ENCODE measurements at regions not wholly inside any gene's neighbourhood (a gene's known extent, or its start where the extent isn't known, plus 50 kb on each side); places are given as distances from the start of the nearest gene placed in this dataset.
A peak's percentile ranks its signal among the peaks of the same experiment; 100 is the strongest.
"Not testable (repeated sequence)": the region's sequence is repeated elsewhere in the genome, so short reads cannot be mapped to it uniquely, and the experiment has no call there.

DNA sequence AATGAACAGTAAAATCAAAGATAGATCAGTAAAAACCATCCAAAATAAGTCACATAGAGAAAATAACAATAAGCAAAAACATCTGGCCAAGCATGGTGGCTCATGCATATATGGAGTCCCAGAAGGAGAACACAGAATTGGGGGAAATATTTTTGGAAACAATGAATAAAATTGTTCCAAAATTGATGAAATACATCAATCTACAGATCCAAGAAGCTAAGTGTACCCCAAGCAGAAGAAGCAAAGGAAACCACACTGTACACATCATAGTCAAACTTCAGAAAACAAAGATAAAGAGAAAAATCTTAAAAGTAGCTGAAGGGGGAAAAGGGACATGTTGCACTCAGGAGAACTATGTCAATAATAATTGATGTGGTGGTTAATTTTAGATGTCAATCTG is 80.4 kb upstream of the RMP24 start:
- Mint-ChIP-seq H3K9me3 (peaks cover 2 to 17% (median 12%) of the 10 kb centered on the region in 8 donors), H3K27me3 (peaks cover 3 to 8% of the 10 kb centered on the region in 2 donors), H3K27ac (no peak overlapping the region), H3K36me3 (peaks cover 0 to 4% of the 10 kb centered on the region in 2 donors), H3K4me1 (peaks cover 0 to 7% (median under 1%) of the 10 kb centered on the region in 4 donors), H3K4me3 (no peak overlapping the region)
- no peaks in the 10 kb centered on the region for H3K27me3 ChIP-seq (ENCODE audit: insufficient read depth, low read length)
- H3K36me3 ChIP-seq (ENCODE audit: insufficient read depth, low read length) = no peaks in the 10 kb centered on the region
- no peaks in the 10 kb centered on the region for H3K9me3 ChIP-seq (ENCODE audit: control insufficient read depth in 1 of 2, low read length in 2 of 2)
- intact Hi-C loops (cut with micrococcal nuclease) = no loop called here
- H3K27ac ChIP-seq (ENCODE audit: low read depth, low read length) = no peak overlapping the region
- DNase-seq = no peak
- H3K4me1 ChIP-seq (ENCODE audit: insufficient read depth, low read length) = no peaks in the 10 kb centered on the region
- POLR2A ChIA-PET (ENCODE audit: partially characterized antibody) = no interaction called here
- H3K4me3 ChIP-seq (ENCODE audit: low read length in 2 of 2) = no peak overlapping the region
- CTCF ChIA-PET (ENCODE audit: partially characterized antibody) = no interaction called here

DNA sequence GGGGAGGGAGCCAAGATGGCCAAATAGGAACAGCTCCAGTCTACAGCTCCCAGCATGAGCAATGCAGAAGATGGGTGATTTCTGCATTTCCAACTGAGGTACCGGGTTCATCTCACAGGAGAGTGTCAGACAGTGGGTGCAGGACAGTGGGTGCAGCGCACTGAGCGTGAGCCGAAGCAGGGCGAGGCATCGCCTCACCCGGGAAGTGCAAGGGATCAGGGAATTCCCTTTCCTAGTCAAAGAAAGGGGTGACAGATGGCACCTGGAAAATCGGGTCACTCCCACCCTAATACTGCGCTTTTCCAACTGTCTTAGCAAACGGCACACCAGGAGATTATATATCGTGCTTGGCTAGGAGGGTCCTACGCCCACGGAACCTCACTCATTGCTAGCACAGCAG is 75.0 kb upstream of the RMP24 start:
- H3K4me3 Mint-ChIP-seq; POLR2A ChIA-PET (ENCODE audit: partially characterized antibody); H3K27ac ChIP-seq (ENCODE audit: low read depth, low read length); H3K27ac Mint-ChIP-seq; H3K9me3 ChIP-seq (ENCODE audit: control insufficient read depth in 1 of 2, low read length in 2 of 2); H3K4me1 ChIP-seq (ENCODE audit: insufficient read depth, low read length); H3K36me3 ChIP-seq (ENCODE audit: insufficient read depth, low read length); H3K27me3 ChIP-seq (ENCODE audit: insufficient read depth, low read length); H3K4me3 ChIP-seq (ENCODE audit: low read length in 2 of 2); CTCF ChIA-PET (ENCODE audit: partially characterized antibody); DNase-seq; H3K36me3 Mint-ChIP-seq; intact Hi-C loops (cut with micrococcal nuclease): not testable (repeated sequence)
- Mint-ChIP-seq H3K9me3 (peaks cover 0 to 21% (median 6%) of the 10 kb centered on the region in 8 donors), H3K4me1 (peaks cover 0 to 19% (median 2%) of the 10 kb centered on the region in 4 donors), H3K27me3 (peaks cover 4 to 18% of the 10 kb centered on the region in 2 donors)

DNA sequence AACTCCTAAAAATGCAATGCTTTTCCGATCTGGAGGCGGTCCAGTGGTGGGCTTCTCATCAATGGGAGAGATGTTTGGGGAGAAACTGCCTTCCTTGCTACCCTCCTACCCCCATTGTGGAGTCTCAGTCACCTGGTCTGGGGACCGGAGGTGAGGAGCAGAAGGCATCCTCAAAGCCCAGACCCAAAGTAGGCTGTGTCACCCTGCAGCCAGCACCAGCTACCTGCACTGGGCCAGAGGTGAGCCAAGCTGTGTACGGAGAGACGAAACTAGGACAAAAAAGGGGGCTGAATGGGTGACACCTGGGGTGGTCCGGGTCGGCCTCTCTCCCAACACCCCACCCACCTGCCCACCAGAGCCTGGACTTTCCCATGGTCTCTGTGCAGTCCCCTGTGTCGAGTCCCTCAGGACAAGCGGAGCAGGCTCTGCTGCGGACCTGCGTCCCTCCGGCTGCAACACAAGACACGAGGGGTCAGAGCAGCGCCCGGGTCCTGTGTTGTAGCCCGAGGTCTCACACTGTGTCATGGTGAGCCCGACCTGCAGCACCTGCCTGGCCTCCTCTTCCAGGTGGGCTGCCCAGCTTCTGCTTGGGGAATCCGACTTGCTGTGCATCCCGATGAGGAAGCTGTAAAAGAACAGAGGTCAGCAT is 68.0 kb upstream of the RMP24 start:
- H3K9me3 ChIP-seq (ENCODE audit: control insufficient read depth in 1 of 2, low read length in 2 of 2) = no peaks in the 10 kb centered on the region

DNA sequence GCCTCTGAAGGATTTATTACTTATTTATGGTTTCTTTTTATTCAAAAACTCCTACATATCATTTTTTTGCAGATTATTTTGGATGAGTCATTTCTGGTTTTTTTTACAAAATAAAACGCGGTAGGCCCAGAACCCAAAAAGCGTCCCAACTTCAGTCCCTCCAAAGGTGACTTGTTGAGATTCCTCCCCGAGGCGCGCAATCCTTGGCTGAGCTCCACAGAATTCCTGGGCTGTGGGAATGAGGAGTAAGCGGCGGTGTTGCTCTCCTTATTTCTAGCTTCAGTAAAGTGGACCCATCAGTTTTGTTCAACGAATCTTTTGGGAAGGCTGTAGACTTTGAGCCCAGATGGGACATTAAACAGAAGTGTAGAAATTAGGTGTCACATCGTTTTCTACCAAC is 67.0 kb upstream of the RMP24 start:
- Mint-ChIP-seq H3K4me3 (no peak overlapping the region), H3K4me1 (no peaks in the 10 kb centered on the region), H3K27me3 (peaks cover 0 to 2% of the 10 kb centered on the region in 2 donors), H3K9me3 (peaks cover 0 to 3% (median 0%) of the 10 kb centered on the region in 8 donors), H3K27ac (no peak overlapping the region), H3K36me3 (no peaks in the 10 kb centered on the region)
- no peak overlapping the region for H3K27ac ChIP-seq (ENCODE audit: low read depth, low read length)
- H3K9me3 ChIP-seq (ENCODE audit: control insufficient read depth in 1 of 2, low read length in 2 of 2) = no peaks in the 10 kb centered on the region
- no peak overlapping the region for H3K4me3 ChIP-seq (ENCODE audit: low read length in 2 of 2)
- no peaks in the 10 kb centered on the region for H3K36me3 ChIP-seq (ENCODE audit: insufficient read depth, low read length)
- no peaks in the 10 kb centered on the region for H3K4me1 ChIP-seq (ENCODE audit: insufficient read depth, low read length)
- POLR2A ChIA-PET (ENCODE audit: partially characterized antibody) = no interaction called here
- DNase-seq = no peak
- intact Hi-C loops (cut with micrococcal nuclease) = no loop called here
- CTCF ChIA-PET (ENCODE audit: partially characterized antibody) = no interaction called here
- H3K27me3 ChIP-seq (ENCODE audit: insufficient read depth, low read length) = no peaks in the 10 kb centered on the region

More for the DNA sequence above, 68.0 kb upstream of the RMP24 start:
- ChIA-PET CTCF (ENCODE audit: partially characterized antibody) (no interaction called here), POLR2A (ENCODE audit: partially characterized antibody) (no interaction called here)
- no peak for DNase-seq
- H3K27ac Mint-ChIP-seq = peak overlapping the region in 1 of 7 donors; percentile 46
- Histone ChIP-seq H3K4me1 (ENCODE audit: insufficient read depth, low read length) (no peaks in the 10 kb centered on the region), H3K27me3 (ENCODE audit: insufficient read depth, low read length) (no peaks in the 10 kb centered on the region), H3K27ac (ENCODE audit: low read depth, low read length) (no peak overlapping the region), H3K4me3 (ENCODE audit: low read length in 2 of 2) (no peak overlapping the region), H3K36me3 (ENCODE audit: insufficient read depth, low read length) (no peaks in the 10 kb centered on the region)
- H3K4me1 Mint-ChIP-seq = no peaks in the 10 kb centered on the region
- no peak overlapping the region for H3K4me3 Mint-ChIP-seq
- no peaks in the 10 kb centered on the region for H3K36me3 Mint-ChIP-seq
- peaks cover 0 to 7% of the 10 kb centered on the region in 2 donors for H3K27me3 Mint-ChIP-seq
- intact Hi-C loops (cut with micrococcal nuclease) = no loop called here
- peaks cover 0 to 3% (median 0%) of the 10 kb centered on the region in 8 donors for H3K9me3 Mint-ChIP-seq

DNA sequence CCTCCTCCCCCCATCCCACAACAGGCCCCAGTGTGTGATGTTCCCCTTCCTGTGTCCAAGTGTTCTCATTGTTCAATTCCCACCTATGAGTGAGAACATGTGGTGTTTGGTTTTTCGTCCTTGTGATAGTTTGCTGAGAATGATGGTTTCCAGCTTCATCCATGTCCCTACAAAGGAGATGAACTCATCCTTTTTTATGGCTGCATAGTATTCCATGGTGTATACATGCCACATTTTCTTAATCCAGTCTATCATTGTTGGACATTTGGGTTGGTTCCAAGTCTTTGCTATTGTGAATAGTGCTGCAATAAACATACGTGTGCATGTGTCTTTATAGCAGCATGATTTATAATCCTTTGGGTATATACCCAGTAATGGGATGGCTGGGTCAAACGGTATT is 66.2 kb upstream of the RMP24 start:
- H3K9me3 Mint-ChIP-seq; CTCF ChIA-PET (ENCODE audit: partially characterized antibody): not testable (repeated sequence)

DNA sequence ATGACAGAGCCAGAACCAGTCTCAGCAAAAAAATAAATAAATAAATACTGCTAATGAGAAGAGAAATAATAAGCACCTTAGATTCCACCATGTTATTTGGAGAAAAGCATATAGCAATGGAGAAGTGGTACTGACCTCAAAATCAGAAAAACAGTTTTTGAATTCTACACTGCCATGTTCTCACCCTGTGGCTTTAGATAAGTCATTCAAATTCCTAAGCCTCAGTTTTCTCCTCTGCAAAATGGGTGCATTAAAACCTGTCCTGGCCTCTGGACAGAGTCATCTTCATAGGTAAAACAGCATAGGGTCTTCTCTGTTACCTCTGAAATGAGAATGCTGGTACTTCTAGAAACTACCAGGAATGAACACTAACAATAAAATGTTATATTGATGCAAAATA is 62.2 kb upstream of the RMP24 start:
- no peaks in the 10 kb centered on the region for H3K4me1 ChIP-seq (ENCODE audit: insufficient read depth, low read length)
- Mint-ChIP-seq H3K27me3 (peaks cover 9% of the 10 kb centered on the region in 2 donors), H3K27ac (no peak overlapping the region), H3K36me3 (no peaks in the 10 kb centered on the region), H3K4me3 (no peak overlapping the region), H3K9me3 (peaks cover 0 to 3% (median 0%) of the 10 kb centered on the region in 8 donors), H3K4me1 (no peaks in the 10 kb centered on the region)
- no peak overlapping the region for H3K4me3 ChIP-seq (ENCODE audit: low read length in 2 of 2)
- POLR2A ChIA-PET (ENCODE audit: partially characterized antibody) = no interaction called here
- intact Hi-C loops (cut with micrococcal nuclease) = no loop called here
- no peak overlapping the region for H3K27ac ChIP-seq (ENCODE audit: low read depth, low read length)
- CTCF ChIA-PET (ENCODE audit: partially characterized antibody) = no interaction called here
- no peak for DNase-seq
- H3K27me3 ChIP-seq (ENCODE audit: insufficient read depth, low read length) = no peaks in the 10 kb centered on the region
- H3K9me3 ChIP-seq (ENCODE audit: control insufficient read depth in 1 of 2, low read length in 2 of 2) = no peaks in the 10 kb centered on the region
- no peaks in the 10 kb centered on the region for H3K36me3 ChIP-seq (ENCODE audit: insufficient read depth, low read length)

More for the DNA sequence above, 66.2 kb upstream of the RMP24 start:
- H3K4me1 Mint-ChIP-seq; H3K36me3 ChIP-seq (ENCODE audit: insufficient read depth, low read length); H3K4me1 ChIP-seq (ENCODE audit: insufficient read depth, low read length); DNase-seq; H3K4me3 ChIP-seq (ENCODE audit: low read length in 2 of 2); H3K27ac ChIP-seq (ENCODE audit: low read depth, low read length); H3K27me3 ChIP-seq (ENCODE audit: insufficient read depth, low read length); POLR2A ChIA-PET (ENCODE audit: partially characterized antibody); H3K4me3 Mint-ChIP-seq; H3K27ac Mint-ChIP-seq; H3K36me3 Mint-ChIP-seq; H3K9me3 ChIP-seq (ENCODE audit: control insufficient read depth in 1 of 2, low read length in 2 of 2); intact Hi-C loops (cut with micrococcal nuclease); H3K27me3 Mint-ChIP-seq: not testable (repeated sequence)

DNA sequence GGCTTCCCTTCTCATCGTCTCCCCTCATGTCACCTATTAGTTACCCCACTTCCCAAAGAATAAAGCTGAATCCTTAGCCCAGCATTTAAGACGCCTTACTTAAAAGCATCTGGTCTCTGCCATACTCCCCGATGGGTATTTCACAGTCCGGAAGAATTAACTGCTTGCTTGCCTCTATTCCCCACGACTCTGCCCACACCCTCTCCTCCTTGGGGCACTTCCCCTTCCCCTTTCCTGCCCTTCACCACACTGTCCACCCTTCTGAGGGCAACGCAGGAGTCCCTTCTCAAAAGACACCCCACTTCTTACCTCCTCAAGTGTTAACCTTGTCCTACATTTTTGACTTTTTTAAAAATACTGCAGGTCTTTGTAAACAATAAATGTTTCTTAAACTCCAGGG is 60.1 kb upstream of the RMP24 start:
- intact Hi-C loops (cut with micrococcal nuclease) = no loop called here
- H3K4me1 ChIP-seq (ENCODE audit: insufficient read depth, low read length) = no peaks in the 10 kb centered on the region
- CTCF ChIA-PET (ENCODE audit: partially characterized antibody) = no interaction called here
- H3K4me3 ChIP-seq (ENCODE audit: low read length in 2 of 2) = no peak overlapping the region
- no peak for DNase-seq
- H3K27ac Mint-ChIP-seq = no peak overlapping the region
- no peaks in the 10 kb centered on the region for H3K27me3 ChIP-seq (ENCODE audit: insufficient read depth, low read length)
- H3K36me3 Mint-ChIP-seq = no peaks in the 10 kb centered on the region
- no peaks in the 10 kb centered on the region for H3K4me1 Mint-ChIP-seq
- peaks cover 0 to 2% (median 0%) of the 10 kb centered on the region in 8 donors for H3K9me3 Mint-ChIP-seq
- H3K27me3 Mint-ChIP-seq = peaks cover 10 to 12% of the 10 kb centered on the region in 2 donors
- no peak overlapping the region for H3K4me3 Mint-ChIP-seq
- H3K27ac ChIP-seq (ENCODE audit: low read depth, low read length) = no peak overlapping the region
- H3K9me3 ChIP-seq (ENCODE audit: control insufficient read depth in 1 of 2, low read length in 2 of 2) = no peaks in the 10 kb centered on the region
- no peaks in the 10 kb centered on the region for H3K36me3 ChIP-seq (ENCODE audit: insufficient read depth, low read length)
- POLR2A ChIA-PET (ENCODE audit: partially characterized antibody) = no interaction called here

DNA sequence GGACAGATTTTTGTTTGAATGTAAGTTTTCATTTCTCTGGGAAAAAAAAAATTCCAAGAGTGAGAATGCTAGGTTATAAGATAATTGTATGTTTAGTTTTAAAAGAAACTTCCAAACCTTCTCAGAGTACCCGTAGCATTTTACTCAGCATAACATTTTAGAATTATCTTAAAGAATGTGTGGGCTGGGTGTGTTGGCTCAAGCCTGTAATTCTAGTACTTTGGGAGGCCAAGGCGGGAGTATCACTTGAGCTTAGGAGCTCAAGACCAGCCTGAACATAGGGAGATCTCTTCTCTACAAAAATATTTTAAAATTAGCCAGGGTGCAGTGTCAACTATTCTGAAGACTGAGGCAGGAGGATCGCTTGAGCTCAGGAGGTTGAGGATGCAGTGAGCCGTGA is 57.4 kb upstream of the RMP24 start:
- intact Hi-C loops (cut with micrococcal nuclease) = no loop called here
- peaks cover 10 to 14% of the 10 kb centered on the region in 2 donors for H3K27me3 Mint-ChIP-seq
- ChIA-PET CTCF (ENCODE audit: partially characterized antibody) (no interaction called here), POLR2A (ENCODE audit: partially characterized antibody) (no interaction called here)
- no peaks in the 10 kb centered on the region for H3K4me1 Mint-ChIP-seq
- H3K9me3 Mint-ChIP-seq = no peaks in the 10 kb centered on the region
- Histone ChIP-seq H3K27me3 (ENCODE audit: insufficient read depth, low read length) (no peaks in the 10 kb centered on the region), H3K27ac (ENCODE audit: low read depth, low read length) (no peak overlapping the region), H3K4me1 (ENCODE audit: insufficient read depth, low read length) (no peaks in the 10 kb centered on the region), H3K4me3 (ENCODE audit: low read length in 2 of 2) (no peak overlapping the region), H3K9me3 (ENCODE audit: control insufficient read depth in 1 of 2, low read length in 2 of 2) (no peaks in the 10 kb centered on the region), H3K36me3 (ENCODE audit: insufficient read depth, low read length) (no peaks in the 10 kb centered on the region)
- no peaks in the 10 kb centered on the region for H3K36me3 Mint-ChIP-seq
- no peak for DNase-seq
- H3K27ac Mint-ChIP-seq = no peak overlapping the region
- H3K4me3 Mint-ChIP-seq = no peak overlapping the region
